ENCODE measurements at regions not wholly inside any gene's neighbourhood (a gene's known extent, or its start where the extent isn't known, plus 50 kb on each side); places are given as distances from the start of the nearest gene placed in this dataset.

DNA sequence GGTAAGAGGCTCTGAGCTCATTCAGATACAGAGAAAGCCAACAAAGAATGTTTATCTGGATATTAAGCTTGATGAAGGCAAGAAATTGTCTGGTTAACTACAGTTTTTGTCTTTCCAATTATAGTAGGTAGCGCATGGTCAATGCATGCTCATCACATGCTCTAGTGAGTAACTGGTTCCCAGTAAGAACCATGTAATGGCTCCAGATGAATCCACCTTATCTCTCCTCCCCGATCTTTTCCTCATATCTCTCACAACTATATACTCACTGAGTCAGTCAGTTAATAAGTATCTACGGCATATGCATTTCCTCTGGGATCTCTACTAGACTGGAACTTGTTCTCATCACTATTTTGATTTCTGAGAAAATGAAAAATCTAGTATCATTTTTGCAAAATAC is 340.7 kb upstream of the DYNLRB2 start:
- Mint-ChIP-seq H3K27me3 (ENCODE audit: unreplicated experiment) (peaks cover 2% of the 10 kb centered on the region), H3K27ac (ENCODE audit: unreplicated experiment) (no peak overlapping the region), H3K4me3 (ENCODE audit: unreplicated experiment) (no peak overlapping the region), H3K4me1 (ENCODE audit: low read depth, unreplicated experiment) (no peaks in the 10 kb centered on the region), H3K9me3 (ENCODE audit: unreplicated experiment) (no peaks in the 10 kb centered on the region), H3K36me3 (ENCODE audit: unreplicated experiment) (no peaks in the 10 kb centered on the region)
- TF ChIP-seq, protein P1, sequence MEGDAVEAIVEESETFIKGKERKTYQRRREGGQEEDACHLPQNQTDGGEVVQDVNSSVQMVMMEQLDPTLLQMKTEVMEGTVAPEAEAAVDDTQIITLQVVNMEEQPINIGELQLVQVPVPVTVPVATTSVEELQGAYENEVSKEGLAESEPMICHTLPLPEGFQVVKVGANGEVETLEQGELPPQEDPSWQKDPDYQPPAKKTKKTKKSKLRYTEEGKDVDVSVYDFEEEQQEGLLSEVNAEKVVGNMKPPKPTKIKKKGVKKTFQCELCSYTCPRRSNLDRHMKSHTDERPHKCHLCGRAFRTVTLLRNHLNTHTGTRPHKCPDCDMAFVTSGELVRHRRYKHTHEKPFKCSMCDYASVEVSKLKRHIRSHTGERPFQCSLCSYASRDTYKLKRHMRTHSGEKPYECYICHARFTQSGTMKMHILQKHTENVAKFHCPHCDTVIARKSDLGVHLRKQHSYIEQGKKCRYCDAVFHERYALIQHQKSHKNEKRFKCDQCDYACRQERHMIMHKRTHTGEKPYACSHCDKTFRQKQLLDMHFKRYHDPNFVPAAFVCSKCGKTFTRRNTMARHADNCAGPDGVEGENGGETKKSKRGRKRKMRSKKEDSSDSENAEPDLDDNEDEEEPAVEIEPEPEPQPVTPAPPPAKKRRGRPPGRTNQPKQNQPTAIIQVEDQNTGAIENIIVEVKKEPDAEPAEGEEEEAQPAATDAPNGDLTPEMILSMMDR (IDR thresholded peaks at IDR 0.05; ENCODE audit: partially characterized antibody, unreplicated experiment), result no peak
- DNase-seq, result no peak

DNA sequence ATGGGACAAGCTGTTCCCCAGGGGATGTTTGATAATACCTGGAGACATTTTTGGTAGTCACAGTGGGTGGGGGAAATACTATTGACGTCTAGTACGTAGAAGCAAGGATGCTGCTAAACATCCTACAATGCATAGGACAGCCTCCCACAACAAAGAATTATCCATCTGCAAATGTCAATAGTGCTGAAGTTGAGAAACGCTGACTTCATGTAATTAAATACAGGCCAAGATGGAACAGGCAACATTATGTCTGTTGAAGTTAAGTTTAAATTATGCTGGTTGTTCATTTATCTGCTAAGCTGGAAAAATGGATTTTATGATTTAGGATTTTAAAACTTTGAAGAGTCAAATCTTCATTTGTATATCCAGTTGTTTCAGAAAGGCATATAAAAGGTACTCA is 341.2 kb upstream of the DYNLRB2 start:
- no peak for DNase-seq
- Mint-ChIP-seq H3K36me3 (ENCODE audit: unreplicated experiment) (no peaks in the 10 kb centered on the region), H3K4me1 (ENCODE audit: low read depth, unreplicated experiment) (no peaks in the 10 kb centered on the region), H3K27me3 (ENCODE audit: unreplicated experiment) (peaks cover 2% of the 10 kb centered on the region), H3K9me3 (ENCODE audit: unreplicated experiment) (no peaks in the 10 kb centered on the region), H3K4me3 (ENCODE audit: unreplicated experiment) (no peak overlapping the region), H3K27ac (ENCODE audit: unreplicated experiment) (no peak overlapping the region)
- TF ChIP-seq, protein P1 (IDR thresholded peaks at IDR 0.05; ENCODE audit: partially characterized antibody, unreplicated experiment), result no peak

DNA sequence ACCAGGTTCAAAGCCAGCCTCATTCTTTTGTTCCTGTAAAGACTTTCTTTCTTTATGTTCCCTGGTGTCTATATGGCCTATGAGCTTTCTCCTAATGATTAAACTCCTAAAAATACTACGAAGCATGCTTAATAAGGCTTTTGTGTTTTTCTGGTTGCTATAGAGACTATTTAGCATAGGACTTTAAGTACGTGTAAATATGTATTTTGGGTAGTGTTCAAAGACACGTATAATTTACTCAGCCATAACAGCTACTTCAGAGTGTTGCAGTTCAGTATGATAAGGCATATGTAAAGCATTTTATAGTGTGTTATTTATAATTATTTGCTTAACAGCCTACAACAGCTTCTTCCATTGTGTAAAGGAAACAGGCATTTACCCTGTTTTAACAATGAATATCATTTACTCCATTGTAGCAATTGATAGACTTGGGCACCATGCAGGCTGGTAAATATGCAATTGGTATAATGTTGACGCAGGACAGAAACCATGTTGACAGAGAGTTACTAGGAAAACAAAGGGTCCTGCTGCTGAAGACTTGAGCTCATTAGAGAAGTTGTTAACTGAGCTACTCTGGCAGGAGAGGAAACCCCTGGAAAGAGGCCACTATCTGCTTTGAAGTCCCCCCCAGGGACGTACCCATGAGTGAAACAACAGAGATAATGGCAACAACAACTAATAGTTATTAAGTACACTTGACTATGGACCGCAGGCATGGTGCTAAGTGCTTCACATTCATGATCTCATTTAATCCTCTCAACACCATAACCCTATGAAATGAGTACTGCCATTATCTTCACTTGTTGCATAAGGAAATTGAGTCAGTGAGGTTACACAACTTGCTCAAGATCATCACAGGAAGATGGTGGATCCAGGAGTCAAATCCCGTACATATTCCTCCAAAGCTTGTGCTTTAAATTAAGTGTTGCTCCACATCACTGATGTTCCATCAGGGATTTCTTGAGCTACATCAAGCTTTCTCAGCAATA is 342.2 kb upstream of the DYNLRB2 start:
- H3K27ac Mint-ChIP-seq (ENCODE audit: unreplicated experiment), result no peak overlapping the region
- no peaks in the 10 kb centered on the region for H3K4me1 Mint-ChIP-seq (ENCODE audit: low read depth, unreplicated experiment)
- DNase-seq, result peak; percentile 17
- TF ChIP-seq, protein P1 (IDR thresholded peaks at IDR 0.05; ENCODE audit: partially characterized antibody, unreplicated experiment), result no peak
- H3K4me3 Mint-ChIP-seq (ENCODE audit: unreplicated experiment), result no peak overlapping the region
- H3K36me3 Mint-ChIP-seq (ENCODE audit: unreplicated experiment), result no peaks in the 10 kb centered on the region
- H3K9me3 Mint-ChIP-seq (ENCODE audit: unreplicated experiment), result peaks cover 2% of the 10 kb centered on the region
- peaks cover 2% of the 10 kb centered on the region for H3K27me3 Mint-ChIP-seq (ENCODE audit: unreplicated experiment)

DNA sequence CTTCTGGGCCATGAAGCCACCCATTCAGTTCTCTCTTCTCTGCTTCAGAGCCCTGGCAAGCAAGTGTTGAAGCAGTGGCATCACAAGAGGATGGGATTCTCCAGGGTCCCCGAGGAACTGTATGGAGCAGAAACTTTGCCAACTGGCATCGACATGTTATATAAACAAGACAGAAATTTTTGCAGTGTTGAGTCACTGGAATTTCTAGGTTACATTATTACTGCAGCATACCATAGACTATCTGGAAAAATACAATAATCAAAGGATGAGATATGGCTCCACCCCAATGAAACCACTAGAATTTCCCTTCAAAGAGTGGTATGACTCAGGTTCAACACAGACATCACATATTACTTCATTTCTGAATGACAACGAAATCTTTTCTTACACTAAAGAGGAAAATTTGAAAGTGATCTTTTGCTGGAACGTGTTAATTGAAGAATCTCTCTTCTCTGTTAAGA is 343.0 kb upstream of the DYNLRB2 start:
- H3K27ac Mint-ChIP-seq (ENCODE audit: unreplicated experiment), result no peak overlapping the region
- no peaks in the 10 kb centered on the region for H3K36me3 Mint-ChIP-seq (ENCODE audit: unreplicated experiment)
- peaks cover 2% of the 10 kb centered on the region for H3K27me3 Mint-ChIP-seq (ENCODE audit: unreplicated experiment)
- H3K9me3 Mint-ChIP-seq (ENCODE audit: unreplicated experiment), result peaks cover 3% of the 10 kb centered on the region
- no peak overlapping the region for H3K4me3 Mint-ChIP-seq (ENCODE audit: unreplicated experiment)
- DNase-seq, result no peak
- no peaks in the 10 kb centered on the region for H3K4me1 Mint-ChIP-seq (ENCODE audit: low read depth, unreplicated experiment)
- TF ChIP-seq, protein P1 (IDR thresholded peaks at IDR 0.05; ENCODE audit: partially characterized antibody, unreplicated experiment), result no peak

DNA sequence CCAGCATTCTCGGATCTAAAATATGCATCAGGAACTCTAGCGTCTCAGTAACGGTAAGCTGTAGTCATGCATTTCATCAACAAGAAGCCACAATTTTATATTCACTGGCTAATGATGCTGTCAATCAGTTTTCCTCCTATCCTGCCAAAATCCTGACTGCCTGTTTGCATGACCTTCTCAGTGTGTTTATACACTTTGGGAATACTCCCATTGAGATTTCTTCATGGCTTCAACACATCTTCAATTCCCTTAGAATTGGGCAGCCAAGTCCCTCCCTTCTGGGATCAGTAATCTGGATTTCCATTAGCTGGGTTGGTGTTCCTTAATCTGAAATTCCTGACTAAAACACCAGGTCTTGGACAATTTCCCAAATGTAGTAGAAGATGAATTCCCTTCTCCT is 348.9 kb upstream of the DYNLRB2 start:
- no peaks in the 10 kb centered on the region for H3K36me3 Mint-ChIP-seq (ENCODE audit: unreplicated experiment)
- DNase-seq, result no peak
- TF ChIP-seq, protein P1 (IDR thresholded peaks at IDR 0.05; ENCODE audit: partially characterized antibody, unreplicated experiment), result no peak
- H3K4me1 Mint-ChIP-seq (ENCODE audit: low read depth, unreplicated experiment), result peaks cover 9% of the 10 kb centered on the region
- no peak overlapping the region for H3K4me3 Mint-ChIP-seq (ENCODE audit: unreplicated experiment)
- H3K9me3 Mint-ChIP-seq (ENCODE audit: unreplicated experiment), result peaks cover 5% of the 10 kb centered on the region
- H3K27ac Mint-ChIP-seq (ENCODE audit: unreplicated experiment), result no peak overlapping the region
- no peaks in the 10 kb centered on the region for H3K27me3 Mint-ChIP-seq (ENCODE audit: unreplicated experiment)

All from glutamatergic neuron (in vitro differentiated cells).